A549 (cell line): ENCODE measurements at regions not wholly inside any gene's neighbourhood (a gene's known extent, or its start where the extent isn't known, plus 50 kb on each side); places are given as distances from the start of the nearest gene placed in this dataset.

Experiments used
- ATAC-seq, 2 experiments: fragments of 200-7000 bp in 1 of 2; fragments of >200 bp in 1 of 2; cut with Nextera tagmentation in 1 of 2; cut with Tn5 transposase in 1 of 2; 3 replicates each; pipeline versions ENCODE4 v1.8.0 to v1.9.1; 2018 to 2020; ENCODE audit warnings: mild to moderate bottlenecking in 1 of 2, moderate library complexity in 1 of 2
- CTCF ChIA-PET: fragments of 300-600 bp; sonication (Branson Sonifier 250); formaldehyde crosslinking; extraction: SDS; loops from one replicate; lab custom pipeline; 2021; ENCODE audit warnings: antibody characterized with exemption, inconsistent platforms; lab: Yijun Ruan, JAX
- POLR2A ChIA-PET: fragments of 350-600 bp; formaldehyde crosslinking; extraction: SDS; loops from one replicate; lab custom pipeline; 2021; ENCODE audit warnings: antibody characterized with exemption, inconsistent platforms; lab: Yijun Ruan, JAX
- DNase-seq, 2 experiments: peaks; one replicate each; pipeline versions ENCODE4 v3.0.0 to v3.0.0-alpha.2; 2011 to 2016; ENCODE audit warnings: low read depth in 1 of 2, low spot score in 1 of 2
- FAIRE-seq: peaks from 2 replicates; lab custom pipeline; 2011; peaks lifted over from hg19 to GRCh38; lab: Jason Lieb, UNC
- H3K27ac ChIP-seq, 2 experiments: fragments of >200 bp; sonication (Bioruptor Twin); formaldehyde crosslinking; 3 replicates each; pipeline ENCODE4 v1.5.1; 2016 to 2017
- H3K4me1 ChIP-seq: fragments of >200 bp; sonication (Bioruptor Twin); formaldehyde crosslinking; 3 replicates; pipeline ENCODE4 v1.6.1; 2016
- H3K4me2 ChIP-seq: fragments of >200 bp; sonication (Bioruptor Twin); formaldehyde crosslinking; 3 replicates; pipeline ENCODE4 v1.6.1; 2016
- H3K4me3 ChIP-seq: fragments of >200 bp; sonication (Bioruptor Twin); formaldehyde crosslinking; 3 replicates; pipeline ENCODE4 v1.5.1; 2016
- H3K9me3 ChIP-seq: fragments of >200 bp; sonication (Bioruptor Twin); formaldehyde crosslinking; 3 replicates; pipeline ENCODE4 v1.6.1; 2016
- EP300 ChIP-seq, 2 experiments: fragments of >200 bp; sonication (Bioruptor Twin); formaldehyde crosslinking; IDR thresholded peaks; 2 replicates in 1 of 2; 3 replicates in 1 of 2; pipeline ENCODE4 v1.6.1; 2016 to 2017
- FOSL2 ChIP-seq, 2 experiments: fragments of 450-650 bp in 1 of 2; fragments of >200 bp in 1 of 2; sonication (Bioruptor Twin) in 1 of 2; formaldehyde crosslinking; IDR thresholded peaks; 2 replicates each; pipeline versions ENCODE4 v1.5.0 to v1.6.1; 2016 to 2020; ENCODE audit warnings: mild to moderate bottlenecking in 1 of 2, moderate library complexity in 1 of 2
- GATA3 ChIP-seq: IDR thresholded peaks from 2 replicates; pipeline ENCODE4 v1.6.1; 2012; ENCODE audit warnings: borderline replicate concordance
- HOXB5 ChIP-seq: fragments of 250-450 bp; sonication (Bioruptor Pico); IDR thresholded peaks from 2 replicates; pipeline ENCODE4 v1.5.0; 2020; ENCODE audit warnings: mild to moderate bottlenecking, moderate library complexity
- JUNB ChIP-seq: fragments of >200 bp; sonication (Bioruptor Twin); formaldehyde crosslinking; IDR thresholded peaks from 2 replicates; pipeline ENCODE4 v1.6.1; 2016
- NR3C1 ChIP-seq: fragments of >200 bp; sonication (Bioruptor Twin); formaldehyde crosslinking; IDR thresholded peaks from 3 replicates; pipeline ENCODE4 v1.6.1; 2017
- PHF8 ChIP-seq: fragments of 200-600 bp; sonication (generic); IDR thresholded peaks from 2 replicates; pipeline ENCODE4 v1.6.1; 2016; ENCODE audit warnings: low read depth, mild to moderate bottlenecking, antibody characterized with exemption, moderate library complexity, borderline replicate concordance
- RARB ChIP-seq: fragments of 250-450 bp; sonication (Bioruptor Pico); IDR thresholded peaks from 2 replicates; pipeline ENCODE4 v1.8.0; 2021; ENCODE audit warnings: mild to moderate bottlenecking, moderate library complexity
- RFX5 ChIP-seq: fragments of 450-650 bp; IDR thresholded peaks from 2 replicates; pipeline ENCODE4 v1.7.1; 2014; ENCODE audit warnings: antibody characterized with exemption, mild to moderate bottlenecking, moderate library complexity
- SMC3 ChIP-seq: fragments of >200 bp; sonication (Bioruptor Twin); formaldehyde crosslinking; IDR thresholded peaks from 3 replicates; pipeline ENCODE4 v1.6.1; 2018; ENCODE audit warnings: inconsistent platforms
- TFCP2L1 ChIP-seq: fragments of 250-450 bp; sonication (Bioruptor Pico); IDR thresholded peaks from 2 replicates; pipeline ENCODE4 v1.5.0; 2021; ENCODE audit warnings: mild to moderate bottlenecking
- TP53 ChIP-seq: fragments of 250-450 bp; sonication (Bioruptor Pico); IDR thresholded peaks from 2 replicates; pipeline ENCODE4 v1.5.0; 2021; ENCODE audit warnings: mild to moderate bottlenecking, moderate library complexity
- ZC3H11A ChIP-seq: fragments of 450-650 bp; IDR thresholded peaks from 2 replicates; pipeline ENCODE4 v1.6.1; 2014; ENCODE audit warnings: antibody characterized with exemption, mild to moderate bottlenecking
- ZFP36 ChIP-seq: fragments of 450-650 bp; IDR thresholded peaks from 2 replicates; pipeline ENCODE4 v1.6.1; 2014; ENCODE audit warnings: borderline replicate concordance; ENCODE audit not compliant: partially characterized antibody
- ZSCAN20 ChIP-seq: fragments of 250-450 bp; sonication (Bioruptor Pico); IDR thresholded peaks from 2 replicates; pipeline ENCODE4 v1.8.0; 2022; ENCODE audit warnings: mild to moderate bottlenecking, moderate library complexity
- WGBS: methylation state at CpG from one replicate; pipeline ENCODE4 v1.1.6; 2017; ENCODE audit errors: missing lambda C conversion rate; 5-methylcytosine and 5-hydroxymethylcytosine counted together
- TF ChIP-seq, protein P1 (sequence below): fragments of 450-650 bp; IDR thresholded peaks from 2 replicates; pipeline ENCODE4 v1.6.1; 2014; ENCODE audit warnings: antibody characterized with exemption
- TF ChIP-seq, protein P2 (sequence below): IDR thresholded peaks from 2 replicates; pipeline ENCODE4 v1.6.1; 2012
- TF ChIP-seq, protein P3 (sequence below): IDR thresholded peaks from 2 replicates; pipeline ENCODE4 v1.6.1; 2012; ENCODE audit warnings: low read depth, borderline replicate concordance
- TF ChIP-seq, protein P4 (sequence below): fragments of >200 bp; sonication (Bioruptor Twin); formaldehyde crosslinking; IDR thresholded peaks from 2 replicates; pipeline ENCODE4 v1.6.1; 2016
- TF ChIP-seq, protein P5 (sequence below): fragments of 150-350 bp; IDR thresholded peaks from 2 replicates; pipeline ENCODE4 v1.6.1; 2014; ENCODE audit warnings: low read depth, mild to moderate bottlenecking, low read length
- TF ChIP-seq, protein P6 (sequence below): fragments of >200 bp; sonication (Bioruptor Twin); formaldehyde crosslinking; IDR thresholded peaks from 3 replicates; pipeline ENCODE4 v1.6.1; 2016

DNA sequence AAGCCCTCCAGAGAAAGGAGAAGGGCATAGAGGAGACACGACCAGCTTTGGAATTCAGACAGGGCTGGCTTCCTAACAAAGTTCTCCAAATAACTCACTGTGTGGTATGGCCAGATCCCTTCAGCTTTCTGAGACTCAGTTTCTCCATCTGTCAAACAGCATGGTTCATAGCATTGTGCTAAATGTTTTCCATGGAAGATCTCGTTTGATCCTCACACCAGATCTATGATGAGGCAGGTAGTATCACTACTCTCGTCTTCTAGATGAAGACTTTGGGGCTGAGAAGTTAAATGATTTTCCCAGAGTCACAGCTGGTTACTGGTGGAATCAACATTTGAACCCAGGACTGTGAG is 507.3 kb downstream of the HAPSTR1 start:
- 0% methylated on average over 3 of the region's 3 CpGs for WGBS
- ATAC-seq (no peak), DNase-seq (no peak), FAIRE-seq (no peak)
- Histone ChIP-seq H3K4me1 (no peaks in the 10 kb centered on the region), H3K4me2 (no peak overlapping the region), H3K4me3 (no peak overlapping the region), H3K9me3 (no peaks in the 10 kb centered on the region), H3K27ac (no peak overlapping the region)
- ChIA-PET POLR2A (no interaction called here), CTCF (no interaction called here)
- TF ChIP-seq, protein P1, sequence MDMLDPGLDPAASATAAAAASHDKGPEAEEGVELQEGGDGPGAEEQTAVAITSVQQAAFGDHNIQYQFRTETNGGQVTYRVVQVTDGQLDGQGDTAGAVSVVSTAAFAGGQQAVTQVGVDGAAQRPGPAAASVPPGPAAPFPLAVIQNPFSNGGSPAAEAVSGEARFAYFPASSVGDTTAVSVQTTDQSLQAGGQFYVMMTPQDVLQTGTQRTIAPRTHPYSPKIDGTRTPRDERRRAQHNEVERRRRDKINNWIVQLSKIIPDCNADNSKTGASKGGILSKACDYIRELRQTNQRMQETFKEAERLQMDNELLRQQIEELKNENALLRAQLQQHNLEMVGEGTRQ = no peak

DNA sequence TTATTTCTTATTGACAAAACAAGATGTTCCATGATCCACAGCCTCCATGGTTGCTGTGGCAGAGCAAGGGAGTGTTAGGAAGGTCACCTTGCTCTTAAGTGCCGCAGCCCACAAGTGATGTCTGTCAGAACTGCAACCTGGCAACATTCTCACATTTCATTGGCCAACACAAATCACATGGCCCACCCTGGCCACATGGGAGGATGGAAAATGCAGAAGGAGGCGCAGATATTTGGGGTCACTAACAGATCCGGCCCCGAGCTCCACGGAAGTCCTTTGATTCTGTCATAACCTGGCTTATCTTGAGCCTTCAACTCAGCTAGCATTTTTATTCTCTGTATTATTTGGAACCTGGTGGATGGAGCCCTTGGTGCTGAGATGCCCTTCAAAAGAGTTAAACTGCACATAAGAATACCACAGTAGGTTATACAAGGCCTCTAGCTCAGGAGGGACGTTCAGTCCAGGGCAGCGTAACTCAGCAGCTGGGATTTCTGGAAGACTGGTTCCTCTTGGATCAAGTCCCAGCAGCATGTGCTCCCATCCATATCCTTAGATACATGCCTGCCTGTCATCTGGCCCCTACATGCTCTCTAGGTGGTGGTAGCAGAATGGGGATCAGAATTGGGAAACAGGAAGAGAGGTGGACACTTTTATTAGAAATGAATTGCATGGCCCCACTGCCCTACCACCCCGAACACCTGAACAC is 508.1 kb downstream of the HAPSTR1 start:
- DNase-seq = no peak
- no peak for FAIRE-seq
- TF ChIP-seq RFX5 = no peak
- TF ChIP-seq, protein P1 = no peak
- TF ChIP-seq, protein P2, sequence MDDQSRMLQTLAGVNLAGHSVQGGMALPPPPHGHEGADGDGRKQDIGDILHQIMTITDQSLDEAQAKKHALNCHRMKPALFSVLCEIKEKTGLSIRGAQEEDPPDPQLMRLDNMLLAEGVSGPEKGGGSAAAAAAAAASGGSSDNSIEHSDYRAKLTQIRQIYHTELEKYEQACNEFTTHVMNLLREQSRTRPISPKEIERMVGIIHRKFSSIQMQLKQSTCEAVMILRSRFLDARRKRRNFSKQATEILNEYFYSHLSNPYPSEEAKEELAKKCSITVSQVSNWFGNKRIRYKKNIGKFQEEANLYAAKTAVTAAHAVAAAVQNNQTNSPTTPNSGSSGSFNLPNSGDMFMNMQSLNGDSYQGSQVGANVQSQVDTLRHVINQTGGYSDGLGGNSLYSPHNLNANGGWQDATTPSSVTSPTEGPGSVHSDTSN = no peak
- no peak for TF ChIP-seq ZC3H11A
- TF ChIP-seq, protein P3, sequence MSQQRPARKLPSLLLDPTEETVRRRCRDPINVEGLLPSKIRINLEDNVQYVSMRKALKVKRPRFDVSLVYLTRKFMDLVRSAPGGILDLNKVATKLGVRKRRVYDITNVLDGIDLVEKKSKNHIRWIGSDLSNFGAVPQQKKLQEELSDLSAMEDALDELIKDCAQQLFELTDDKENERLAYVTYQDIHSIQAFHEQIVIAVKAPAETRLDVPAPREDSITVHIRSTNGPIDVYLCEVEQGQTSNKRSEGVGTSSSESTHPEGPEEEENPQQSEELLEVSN = no peak
- TF ChIP-seq NR3C1 = no peak
- TF ChIP-seq, protein P4, sequence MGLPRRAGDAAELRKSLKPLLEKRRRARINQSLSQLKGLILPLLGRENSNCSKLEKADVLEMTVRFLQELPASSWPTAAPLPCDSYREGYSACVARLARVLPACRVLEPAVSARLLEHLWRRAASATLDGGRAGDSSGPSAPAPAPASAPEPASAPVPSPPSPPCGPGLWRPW = no peak
- no peak for TF ChIP-seq EP300 (IDR thresholded peaks at IDR 0.05)
- TF ChIP-seq TP53 (CRISPR knock-in tag) = no peak
- no peak for TF ChIP-seq SMC3
- no peak for TF ChIP-seq GATA3
- TF ChIP-seq RARB (CRISPR knock-in tag) = no peak
- H3K4me3 ChIP-seq = no peak overlapping the region
- ChIA-PET POLR2A (no interaction called here), CTCF (no interaction called here)
- H3K27ac ChIP-seq = no peak overlapping the region
- no peak for ATAC-seq
- 9% methylated on average over 8 of the region's 8 CpGs for WGBS
- H3K4me1 ChIP-seq = no peaks in the 10 kb centered on the region
- no peaks in the 10 kb centered on the region for H3K9me3 ChIP-seq
- no peak overlapping the region for H3K4me2 ChIP-seq

DNA sequence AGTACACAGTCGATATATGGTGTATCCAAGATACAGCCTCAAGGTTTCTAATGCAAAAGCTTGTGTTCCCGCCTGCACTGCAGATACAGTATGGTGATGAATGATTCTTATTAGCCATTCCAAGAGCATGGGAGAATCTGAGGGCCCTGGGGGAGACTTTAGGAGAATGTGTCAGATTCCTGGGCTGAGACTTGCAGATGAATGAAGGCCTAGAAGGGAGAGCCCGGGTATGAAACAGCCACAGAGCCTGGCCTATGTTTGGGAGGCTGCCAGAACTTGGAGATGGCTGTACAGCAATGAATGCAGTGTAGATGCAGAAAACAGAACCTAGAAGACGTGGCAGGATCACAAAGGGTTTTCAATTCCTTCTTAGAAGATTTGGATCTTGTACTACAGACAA is 510.7 kb downstream of the HAPSTR1 start:
- no peaks in the 10 kb centered on the region for H3K9me3 ChIP-seq
- no peaks in the 10 kb centered on the region for H3K4me1 ChIP-seq
- TF ChIP-seq PHF8 (no peak), TFCP2L1 (CRISPR knock-in tag) (no peak), ZFP36 (no peak), RARB (CRISPR knock-in tag) (no peak), HOXB5 (CRISPR knock-in tag) (no peak), FOSL2 (IDR thresholded peaks at IDR 0.05) (no peak), FOSL2 (CRISPR knock-in tag; IDR thresholded peaks at IDR 0.05) (no peak), JUNB (no peak), ZSCAN20 (no peak)
- TF ChIP-seq, protein P5, sequence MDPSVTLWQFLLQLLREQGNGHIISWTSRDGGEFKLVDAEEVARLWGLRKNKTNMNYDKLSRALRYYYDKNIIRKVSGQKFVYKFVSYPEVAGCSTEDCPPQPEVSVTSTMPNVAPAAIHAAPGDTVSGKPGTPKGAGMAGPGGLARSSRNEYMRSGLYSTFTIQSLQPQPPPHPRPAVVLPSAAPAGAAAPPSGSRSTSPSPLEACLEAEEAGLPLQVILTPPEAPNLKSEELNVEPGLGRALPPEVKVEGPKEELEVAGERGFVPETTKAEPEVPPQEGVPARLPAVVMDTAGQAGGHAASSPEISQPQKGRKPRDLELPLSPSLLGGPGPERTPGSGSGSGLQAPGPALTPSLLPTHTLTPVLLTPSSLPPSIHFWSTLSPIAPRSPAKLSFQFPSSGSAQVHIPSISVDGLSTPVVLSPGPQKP = no peak
- TF ChIP-seq, protein P4 = no peak
- TF ChIP-seq, protein P2 = no peak
- TF ChIP-seq, protein P6, sequence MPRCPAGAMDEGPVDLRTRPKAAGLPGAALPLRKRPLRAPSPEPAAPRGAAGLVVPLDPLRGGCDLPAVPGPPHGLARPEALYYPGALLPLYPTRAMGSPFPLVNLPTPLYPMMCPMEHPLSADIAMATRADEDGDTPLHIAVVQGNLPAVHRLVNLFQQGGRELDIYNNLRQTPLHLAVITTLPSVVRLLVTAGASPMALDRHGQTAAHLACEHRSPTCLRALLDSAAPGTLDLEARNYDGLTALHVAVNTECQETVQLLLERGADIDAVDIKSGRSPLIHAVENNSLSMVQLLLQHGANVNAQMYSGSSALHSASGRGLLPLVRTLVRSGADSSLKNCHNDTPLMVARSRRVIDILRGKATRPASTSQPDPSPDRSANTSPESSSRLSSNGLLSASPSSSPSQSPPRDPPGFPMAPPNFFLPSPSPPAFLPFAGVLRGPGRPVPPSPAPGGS = no peak
- POLR2A ChIA-PET = no interaction called here
- no peak for DNase-seq
- H3K4me3 ChIP-seq = no peak overlapping the region
- H3K27ac ChIP-seq = no peak overlapping the region
- CTCF ChIA-PET = no interaction called here
- no peak overlapping the region for H3K4me2 ChIP-seq
- no peak for FAIRE-seq
- 2% methylated on average over 4 of the region's 4 CpGs for WGBS
- ATAC-seq = no peak
